ENCODE measurements at regions not wholly inside any gene's neighbourhood (a gene's known extent, or its start where the extent isn't known, plus 50 kb on each side); places are given as distances from the start of the nearest gene placed in this dataset.

DNA sequence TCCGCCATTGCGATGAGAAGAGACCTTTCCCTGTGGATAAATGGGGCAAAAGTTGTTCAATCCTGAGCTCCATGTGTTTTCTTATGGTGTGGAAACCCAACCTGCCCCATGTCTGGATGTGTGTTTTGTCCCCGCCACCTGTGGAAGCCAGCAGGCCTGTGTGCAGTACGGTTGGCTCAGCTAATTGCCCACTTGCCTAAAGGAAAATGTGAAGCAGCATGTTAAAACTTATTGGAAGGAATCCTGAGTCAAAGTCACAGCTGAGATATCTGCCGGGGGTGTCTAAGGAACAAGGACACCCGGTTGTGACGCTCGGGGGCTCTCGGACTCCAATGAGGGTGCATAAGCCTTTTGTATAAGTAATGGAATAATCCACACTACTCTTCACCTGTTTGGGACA is 361.1 kb upstream of the IRX1 start:
- Histone ChIP-seq H3K4me1 (no peaks in the 10 kb centered on the region), H3K9me3 (no peaks in the 10 kb centered on the region), H3K27ac (no peak overlapping the region), H3K4me2 (no peak overlapping the region), H3K4me3 (no peak overlapping the region)
- no peak for DNase-seq (ENCODE audit: low read depth in 1 of 2, low spot score in 1 of 2)
- POLR2A ChIA-PET: no interaction called here
- WGBS (ENCODE audit: missing lambda C conversion rate): 7% methylated on average over 9 of the region's 9 CpGs
- TF ChIP-seq CHD4 (IDR thresholded peaks at IDR 0.05; ENCODE audit: borderline replicate concordance) (no peak), CBX2 (IDR thresholded peaks at IDR 0.05; ENCODE audit: borderline replicate concordance, low read depth) (no peak)
- TF ChIP-seq, protein P1, sequence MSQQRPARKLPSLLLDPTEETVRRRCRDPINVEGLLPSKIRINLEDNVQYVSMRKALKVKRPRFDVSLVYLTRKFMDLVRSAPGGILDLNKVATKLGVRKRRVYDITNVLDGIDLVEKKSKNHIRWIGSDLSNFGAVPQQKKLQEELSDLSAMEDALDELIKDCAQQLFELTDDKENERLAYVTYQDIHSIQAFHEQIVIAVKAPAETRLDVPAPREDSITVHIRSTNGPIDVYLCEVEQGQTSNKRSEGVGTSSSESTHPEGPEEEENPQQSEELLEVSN (IDR thresholded peaks at IDR 0.05; ENCODE audit: borderline replicate concordance, low read depth): no peak
- TF ChIP-seq, protein P2, sequence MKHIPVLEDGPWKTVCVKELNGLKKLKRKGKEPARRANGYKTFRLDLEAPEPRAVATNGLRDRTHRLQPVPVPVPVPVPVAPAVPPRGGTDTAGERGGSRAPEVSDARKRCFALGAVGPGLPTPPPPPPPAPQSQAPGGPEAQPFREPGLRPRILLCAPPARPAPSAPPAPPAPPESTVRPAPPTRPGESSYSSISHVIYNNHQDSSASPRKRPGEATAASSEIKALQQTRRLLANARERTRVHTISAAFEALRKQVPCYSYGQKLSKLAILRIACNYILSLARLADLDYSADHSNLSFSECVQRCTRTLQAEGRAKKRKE (CRISPR knock-in tag; IDR thresholded peaks at IDR 0.05; ENCODE audit: low read depth): no peak
- CTCF ChIA-PET: no interaction called here
- FAIRE-seq: no peak
- no peak for ATAC-seq

DNA sequence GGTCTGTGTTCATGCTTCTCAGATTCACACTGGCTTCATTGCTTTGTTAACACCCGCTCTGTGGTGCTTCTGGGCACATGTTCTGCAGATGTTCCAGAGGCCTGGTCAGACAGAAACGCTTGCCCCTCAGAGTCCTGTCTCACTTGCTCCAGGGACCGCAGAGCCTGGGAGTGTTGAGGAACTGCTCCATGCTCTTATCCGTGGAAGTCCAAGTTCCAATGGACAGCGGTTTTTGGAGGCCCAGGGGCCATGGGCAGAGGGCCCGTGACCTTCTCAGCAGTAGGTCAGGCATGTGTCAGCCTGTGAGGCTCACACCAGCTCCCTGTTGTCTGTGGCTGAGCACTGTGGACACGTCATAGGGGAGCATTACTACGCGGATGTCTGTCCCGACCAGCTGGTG is 364.7 kb upstream of the IRX1 start:
- Histone ChIP-seq H3K9me3 (no peaks in the 10 kb centered on the region), H3K4me1 (no peaks in the 10 kb centered on the region), H3K4me3 (no peak overlapping the region), H3K27ac (no peak overlapping the region), H3K4me2 (no peak overlapping the region)
- FAIRE-seq (no peak), DNase-seq (ENCODE audit: low read depth in 1 of 2, low spot score in 1 of 2) (no peak), ATAC-seq (no peak)
- WGBS (ENCODE audit: missing lambda C conversion rate): 9% methylated on average over 8 of the region's 10 CpGs
- ChIA-PET CTCF (no interaction called here), POLR2A (no interaction called here)
- TF ChIP-seq ZSCAN20 (CRISPR knock-in tag; IDR thresholded peaks at IDR 0.05): no peak
- no peak for TF ChIP-seq ZFP36 (IDR thresholded peaks at IDR 0.05; ENCODE audit: borderline replicate concordance, partially characterized antibody)
- no peak for TF ChIP-seq RCOR1 (IDR thresholded peaks at IDR 0.05; ENCODE audit: low read depth, low read length)
- TF ChIP-seq POLR2AphosphoS2 (conservative IDR thresholded peaks at IDR 0.05; ENCODE audit: low read length): no peak
- no peak for TF ChIP-seq ZNF302 (CRISPR knock-in tag; IDR thresholded peaks at IDR 0.05)
- TF ChIP-seq, protein P3, sequence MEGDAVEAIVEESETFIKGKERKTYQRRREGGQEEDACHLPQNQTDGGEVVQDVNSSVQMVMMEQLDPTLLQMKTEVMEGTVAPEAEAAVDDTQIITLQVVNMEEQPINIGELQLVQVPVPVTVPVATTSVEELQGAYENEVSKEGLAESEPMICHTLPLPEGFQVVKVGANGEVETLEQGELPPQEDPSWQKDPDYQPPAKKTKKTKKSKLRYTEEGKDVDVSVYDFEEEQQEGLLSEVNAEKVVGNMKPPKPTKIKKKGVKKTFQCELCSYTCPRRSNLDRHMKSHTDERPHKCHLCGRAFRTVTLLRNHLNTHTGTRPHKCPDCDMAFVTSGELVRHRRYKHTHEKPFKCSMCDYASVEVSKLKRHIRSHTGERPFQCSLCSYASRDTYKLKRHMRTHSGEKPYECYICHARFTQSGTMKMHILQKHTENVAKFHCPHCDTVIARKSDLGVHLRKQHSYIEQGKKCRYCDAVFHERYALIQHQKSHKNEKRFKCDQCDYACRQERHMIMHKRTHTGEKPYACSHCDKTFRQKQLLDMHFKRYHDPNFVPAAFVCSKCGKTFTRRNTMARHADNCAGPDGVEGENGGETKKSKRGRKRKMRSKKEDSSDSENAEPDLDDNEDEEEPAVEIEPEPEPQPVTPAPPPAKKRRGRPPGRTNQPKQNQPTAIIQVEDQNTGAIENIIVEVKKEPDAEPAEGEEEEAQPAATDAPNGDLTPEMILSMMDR (IDR thresholded peaks at IDR 0.05): no peak
- no peak for TF ChIP-seq RFX5 (IDR thresholded peaks at IDR 0.05)
- TF ChIP-seq JUNB (IDR thresholded peaks at IDR 0.05): no peak
- TF ChIP-seq CHD4 (IDR thresholded peaks at IDR 0.05; ENCODE audit: borderline replicate concordance): no peak
- no peak for TF ChIP-seq NR3C1 (IDR thresholded peaks at IDR 0.05)
- TF ChIP-seq, protein P4, sequence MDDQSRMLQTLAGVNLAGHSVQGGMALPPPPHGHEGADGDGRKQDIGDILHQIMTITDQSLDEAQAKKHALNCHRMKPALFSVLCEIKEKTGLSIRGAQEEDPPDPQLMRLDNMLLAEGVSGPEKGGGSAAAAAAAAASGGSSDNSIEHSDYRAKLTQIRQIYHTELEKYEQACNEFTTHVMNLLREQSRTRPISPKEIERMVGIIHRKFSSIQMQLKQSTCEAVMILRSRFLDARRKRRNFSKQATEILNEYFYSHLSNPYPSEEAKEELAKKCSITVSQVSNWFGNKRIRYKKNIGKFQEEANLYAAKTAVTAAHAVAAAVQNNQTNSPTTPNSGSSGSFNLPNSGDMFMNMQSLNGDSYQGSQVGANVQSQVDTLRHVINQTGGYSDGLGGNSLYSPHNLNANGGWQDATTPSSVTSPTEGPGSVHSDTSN (IDR thresholded peaks at IDR 0.05): no peak
- TF ChIP-seq TP53 (CRISPR knock-in tag; IDR thresholded peaks at IDR 0.05): no peak
- no peak for TF ChIP-seq CBX8 (IDR thresholded peaks at IDR 0.05)
- no peak for TF ChIP-seq CHD2 (IDR thresholded peaks at IDR 0.05; ENCODE audit: low read length, partially characterized antibody)
- no peak for TF ChIP-seq PHF8 (IDR thresholded peaks at IDR 0.05; ENCODE audit: borderline replicate concordance, low read depth)
- TF ChIP-seq, protein P5, sequence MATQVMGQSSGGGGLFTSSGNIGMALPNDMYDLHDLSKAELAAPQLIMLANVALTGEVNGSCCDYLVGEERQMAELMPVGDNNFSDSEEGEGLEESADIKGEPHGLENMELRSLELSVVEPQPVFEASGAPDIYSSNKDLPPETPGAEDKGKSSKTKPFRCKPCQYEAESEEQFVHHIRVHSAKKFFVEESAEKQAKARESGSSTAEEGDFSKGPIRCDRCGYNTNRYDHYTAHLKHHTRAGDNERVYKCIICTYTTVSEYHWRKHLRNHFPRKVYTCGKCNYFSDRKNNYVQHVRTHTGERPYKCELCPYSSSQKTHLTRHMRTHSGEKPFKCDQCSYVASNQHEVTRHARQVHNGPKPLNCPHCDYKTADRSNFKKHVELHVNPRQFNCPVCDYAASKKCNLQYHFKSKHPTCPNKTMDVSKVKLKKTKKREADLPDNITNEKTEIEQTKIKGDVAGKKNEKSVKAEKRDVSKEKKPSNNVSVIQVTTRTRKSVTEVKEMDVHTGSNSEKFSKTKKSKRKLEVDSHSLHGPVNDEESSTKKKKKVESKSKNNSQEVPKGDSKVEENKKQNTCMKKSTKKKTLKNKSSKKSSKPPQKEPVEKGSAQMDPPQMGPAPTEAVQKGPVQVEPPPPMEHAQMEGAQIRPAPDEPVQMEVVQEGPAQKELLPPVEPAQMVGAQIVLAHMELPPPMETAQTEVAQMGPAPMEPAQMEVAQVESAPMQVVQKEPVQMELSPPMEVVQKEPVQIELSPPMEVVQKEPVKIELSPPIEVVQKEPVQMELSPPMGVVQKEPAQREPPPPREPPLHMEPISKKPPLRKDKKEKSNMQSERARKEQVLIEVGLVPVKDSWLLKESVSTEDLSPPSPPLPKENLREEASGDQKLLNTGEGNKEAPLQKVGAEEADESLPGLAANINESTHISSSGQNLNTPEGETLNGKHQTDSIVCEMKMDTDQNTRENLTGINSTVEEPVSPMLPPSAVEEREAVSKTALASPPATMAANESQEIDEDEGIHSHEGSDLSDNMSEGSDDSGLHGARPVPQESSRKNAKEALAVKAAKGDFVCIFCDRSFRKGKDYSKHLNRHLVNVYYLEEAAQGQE (IDR thresholded peaks at IDR 0.05): no peak
- no peak for TF ChIP-seq EP300 (IDR thresholded peaks at IDR 0.05)

Measured in A549 (cell line).